ENCODE measurements at regions not wholly inside any gene's neighbourhood (a gene's known extent, or its start where the extent isn't known, plus 50 kb on each side); places are given as distances from the start of the nearest gene placed in this dataset.
"Not testable (repeated sequence)": the region's sequence is repeated elsewhere in the genome, so short reads cannot be mapped to it uniquely, and the experiment has no call there.

DNA sequence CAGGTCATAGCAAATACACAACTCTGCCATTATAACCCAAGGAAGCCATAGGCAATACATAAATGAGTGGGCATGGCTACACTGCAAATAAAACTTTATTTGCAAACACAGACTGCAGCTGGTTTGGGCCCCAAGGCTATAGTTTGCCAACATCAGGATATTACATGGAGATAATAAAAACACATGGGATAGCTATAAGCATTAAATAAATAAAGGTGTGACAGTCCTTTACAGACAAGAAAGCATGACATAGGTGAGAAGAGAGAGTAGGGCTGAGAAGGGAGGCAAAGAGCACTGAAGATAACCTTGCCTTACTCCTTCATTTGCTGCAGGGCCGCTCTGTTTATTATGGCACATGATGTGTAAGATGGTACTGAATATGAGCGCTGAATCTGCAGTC, 135.1 kb upstream of the GHITM start:
- no peak for DNase-seq

DNA sequence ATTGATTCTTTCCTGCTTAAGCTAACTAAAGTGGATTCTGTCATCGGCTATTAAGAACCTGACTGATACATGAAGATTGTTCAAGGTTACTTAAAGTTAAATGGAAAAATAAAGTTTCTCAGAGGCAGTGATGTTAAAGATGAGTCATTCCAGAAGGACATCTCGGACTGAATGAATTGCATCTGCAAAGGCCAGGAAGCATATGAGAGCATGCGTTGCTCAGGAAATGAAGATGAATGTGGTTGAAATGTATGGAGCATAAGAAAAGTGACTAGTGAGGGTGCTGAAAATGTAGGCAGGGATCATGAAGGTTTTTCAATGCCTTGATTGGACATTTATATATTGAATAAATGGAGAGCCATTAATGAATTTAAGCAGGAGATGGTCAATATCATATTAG, 133.9 kb upstream of the GHITM start:
- no peak for DNase-seq

- no peak for DNase-seq
These were observed 131.8 kb upstream of the GHITM start for GRCh38 chr10:84007482-84007881.

GRCh38 chr10:84008878-84009277, 130.4 kb upstream of the GHITM start:
- no peak for DNase-seq

GRCh38 chr10:84012431-84012830, 126.9 kb upstream of the GHITM start:
- no peak for DNase-seq

GRCh38 chr10:84012831-84013458, 126.4 kb upstream of the GHITM start:
- DNase-seq = no peak

- DNase-seq = no peak
These were observed 123.3 kb upstream of the GHITM start for GRCh38 chr10:84015877-84016595.

DNA sequence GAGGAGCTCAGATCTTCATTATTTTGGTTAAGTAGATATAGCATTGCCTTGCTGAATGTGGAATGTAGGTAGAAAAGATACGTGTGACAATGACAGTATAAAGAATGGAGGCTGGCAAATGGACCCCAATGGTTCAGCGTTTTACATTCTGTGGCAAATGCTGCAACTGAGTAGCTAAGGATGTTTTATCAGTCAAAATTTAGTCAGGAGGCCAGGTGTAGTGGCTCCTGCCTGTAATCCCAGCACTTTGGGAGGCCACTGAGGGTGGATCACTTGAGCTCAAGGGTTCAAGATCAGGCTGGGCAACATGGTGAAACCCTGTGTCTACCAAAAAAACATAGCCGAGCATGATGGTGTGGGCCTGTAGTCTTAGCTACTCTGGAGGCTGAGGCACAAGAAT, 120.5 kb upstream of the GHITM start:
- no peak for DNase-seq

DNA sequence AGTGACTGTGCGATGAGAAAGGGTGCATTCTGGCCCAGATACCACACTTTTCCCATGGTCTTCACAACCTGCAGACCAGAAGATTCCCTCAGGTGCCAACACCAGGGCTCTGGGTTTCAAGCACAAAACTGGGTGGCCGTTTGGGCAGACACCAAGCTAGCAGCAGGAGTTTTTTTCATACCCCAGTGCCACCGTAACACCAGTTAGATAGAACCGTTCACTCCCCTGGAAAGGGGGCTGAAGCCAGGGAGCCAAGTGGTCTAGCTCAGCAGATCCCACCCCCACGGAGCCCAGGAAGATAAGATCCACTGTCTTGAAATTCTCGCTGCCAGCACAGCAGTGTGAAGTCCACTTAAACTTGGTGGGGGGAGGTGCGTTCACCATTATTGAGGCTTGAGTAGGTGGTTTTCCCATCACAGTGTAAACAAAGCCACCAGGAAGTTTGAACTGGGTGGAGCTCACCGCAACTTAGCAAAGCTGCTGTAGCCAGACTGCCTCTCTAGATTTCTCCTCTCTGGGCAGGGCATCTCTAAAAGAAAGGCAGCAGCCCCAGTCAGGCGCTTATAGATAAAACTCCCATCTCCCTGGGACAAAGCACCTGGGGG, 119.4 kb upstream of the GHITM start:
- DNase-seq = not testable (repeated sequence)

DNA sequence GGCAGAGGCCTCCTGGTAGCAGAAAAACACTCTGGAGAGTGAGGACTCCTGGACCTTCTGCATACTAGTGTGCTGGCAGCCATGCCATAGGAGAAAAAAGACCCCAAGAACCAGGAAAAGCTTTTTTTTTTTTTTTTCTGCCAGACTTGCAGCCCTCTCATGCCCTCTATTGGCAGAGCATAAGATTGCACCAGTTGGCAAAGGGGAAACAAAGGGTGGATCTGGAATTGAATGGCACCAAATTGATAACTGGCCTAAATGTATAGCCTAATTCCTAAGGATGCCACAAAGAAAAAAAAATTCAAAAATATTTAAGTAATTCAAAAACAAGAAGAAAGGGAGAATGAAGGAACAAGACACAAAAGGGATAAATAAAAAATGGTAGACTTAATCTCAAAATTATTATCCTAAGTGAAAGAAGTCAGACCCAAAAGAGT, 112.5 kb upstream of the GHITM start:
- DNase-seq = no peak

DNA sequence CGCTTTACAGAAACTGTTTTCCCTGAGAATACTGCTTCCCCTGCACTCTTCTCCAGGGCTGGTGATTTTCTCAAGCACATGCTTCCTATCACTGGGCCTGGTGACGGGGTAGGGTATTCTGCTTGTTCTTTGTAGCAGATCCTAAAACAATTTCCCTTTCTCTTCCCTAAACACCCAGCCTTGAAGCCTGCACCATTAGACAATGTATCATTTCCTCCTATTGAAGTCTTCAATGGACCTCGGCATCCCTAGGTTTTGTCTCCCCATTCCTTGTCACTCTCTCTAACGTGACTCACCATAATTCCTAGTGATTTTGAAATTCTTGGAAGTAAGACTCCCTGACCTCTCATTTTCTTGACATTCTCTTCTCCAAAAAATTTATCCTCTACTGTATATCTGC, 109.5 kb upstream of the GHITM start:
- no peak for DNase-seq

DNA sequence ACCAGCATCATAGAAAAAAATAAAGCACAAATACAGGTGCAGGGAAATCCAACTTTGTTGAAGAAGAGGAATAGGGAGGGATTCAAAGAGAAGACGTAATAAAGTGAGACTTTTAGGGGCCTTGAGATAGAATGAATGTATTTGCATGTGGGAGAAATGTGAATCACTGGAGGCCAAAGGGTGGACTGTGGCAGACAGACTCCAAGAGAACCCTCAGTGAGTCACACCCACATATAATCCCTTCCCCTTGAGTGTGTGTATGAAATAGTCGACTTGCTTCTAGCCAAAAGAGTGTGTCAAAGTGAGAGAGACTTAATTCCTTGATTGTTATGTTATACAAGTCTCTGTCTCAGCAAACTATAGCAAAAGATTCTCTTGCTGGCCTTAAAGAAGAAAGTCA, 101.3 kb upstream of the GHITM start:
- no peak for DNase-seq

GRCh38 chr10:84039957-84040356, 99.4 kb upstream of the GHITM start:
- no peak for DNase-seq

DNA sequence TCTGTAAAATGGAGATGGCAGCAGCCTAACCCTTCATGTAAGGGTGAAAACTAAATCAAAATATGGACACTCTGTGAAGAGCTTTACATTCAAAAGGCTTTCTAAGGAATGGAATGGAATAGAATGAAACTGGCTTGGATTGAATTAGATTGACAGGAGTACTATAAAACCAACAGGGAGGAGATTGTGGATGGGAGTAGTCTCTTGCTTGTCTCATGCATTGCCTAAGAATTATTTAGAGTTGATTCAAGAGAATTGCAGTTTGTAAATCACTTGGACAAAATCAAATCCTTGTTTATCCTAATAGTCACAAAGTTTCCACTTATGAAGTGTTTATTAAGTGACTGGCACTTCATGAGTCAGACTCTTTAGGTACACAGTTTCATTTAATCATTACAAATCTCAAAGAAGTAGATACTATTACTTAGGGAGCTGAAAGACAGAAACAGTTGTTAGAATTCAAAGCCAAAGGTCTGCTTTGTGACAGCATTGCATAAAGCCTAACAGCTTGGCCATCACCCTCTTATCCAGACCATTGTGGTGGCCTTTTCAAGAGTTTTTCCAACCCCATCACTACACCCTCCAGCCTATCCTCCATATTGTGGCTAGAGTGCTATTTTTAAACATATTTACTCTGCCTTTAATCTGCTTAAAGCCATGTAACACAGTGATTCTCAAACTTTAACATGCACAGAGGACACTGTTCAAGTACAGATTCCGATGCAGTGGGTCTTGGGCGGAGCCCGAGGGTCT, 91.9 kb upstream of the GHITM start:
- DNase-seq = no peak

GRCh38 chr10:84049645-84050011, 89.7 kb upstream of the GHITM start:
- no peak for DNase-seq

DNA sequence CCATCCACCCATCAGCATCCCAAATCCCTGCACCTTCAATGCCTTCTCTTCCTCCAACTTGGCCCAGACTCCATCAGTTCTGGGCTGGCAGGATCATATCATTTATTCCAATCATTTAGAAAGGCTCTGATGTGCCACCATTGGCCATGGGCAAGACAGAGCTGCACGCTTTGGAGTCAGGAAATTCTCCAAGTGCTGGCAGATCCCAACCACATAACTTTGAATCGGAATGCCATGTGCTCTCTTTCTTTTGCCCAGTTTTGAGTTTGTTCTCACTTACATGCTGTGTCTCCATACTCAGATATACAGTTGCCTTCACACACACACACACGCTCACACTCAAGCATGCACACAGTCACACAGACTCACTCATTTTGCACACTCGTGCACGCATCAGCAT, 85.7 kb upstream of the GHITM start:
- DNase-seq = no peak

GRCh38 chr10:84054743-84055142, 84.6 kb upstream of the GHITM start:
- peak; percentile 47 for DNase-seq

DNA sequence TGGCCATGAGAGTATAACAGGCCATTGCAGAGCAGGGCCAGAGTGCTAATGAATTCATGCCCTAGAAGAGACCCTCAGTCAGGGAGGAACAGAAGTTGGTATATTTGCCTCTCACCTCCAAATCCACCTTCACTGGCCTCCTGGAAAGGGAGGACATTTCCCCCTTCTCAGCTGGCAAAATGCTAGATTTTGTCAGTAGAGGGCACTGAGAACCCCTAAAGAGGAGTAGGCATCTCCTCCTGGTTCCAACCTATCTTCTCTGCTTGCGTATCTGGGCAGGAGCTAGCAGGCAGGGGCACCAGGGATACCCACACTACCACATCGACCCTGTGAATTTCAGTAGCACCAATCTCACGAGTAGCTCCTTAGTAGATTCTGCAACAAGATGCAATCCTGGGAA, 79.8 kb upstream of the GHITM start:
- DNase-seq = no peak

- no peak for DNase-seq
These were observed 75.9 kb upstream of the GHITM start for GRCh38 chr10:84063440-84063839.

DNA sequence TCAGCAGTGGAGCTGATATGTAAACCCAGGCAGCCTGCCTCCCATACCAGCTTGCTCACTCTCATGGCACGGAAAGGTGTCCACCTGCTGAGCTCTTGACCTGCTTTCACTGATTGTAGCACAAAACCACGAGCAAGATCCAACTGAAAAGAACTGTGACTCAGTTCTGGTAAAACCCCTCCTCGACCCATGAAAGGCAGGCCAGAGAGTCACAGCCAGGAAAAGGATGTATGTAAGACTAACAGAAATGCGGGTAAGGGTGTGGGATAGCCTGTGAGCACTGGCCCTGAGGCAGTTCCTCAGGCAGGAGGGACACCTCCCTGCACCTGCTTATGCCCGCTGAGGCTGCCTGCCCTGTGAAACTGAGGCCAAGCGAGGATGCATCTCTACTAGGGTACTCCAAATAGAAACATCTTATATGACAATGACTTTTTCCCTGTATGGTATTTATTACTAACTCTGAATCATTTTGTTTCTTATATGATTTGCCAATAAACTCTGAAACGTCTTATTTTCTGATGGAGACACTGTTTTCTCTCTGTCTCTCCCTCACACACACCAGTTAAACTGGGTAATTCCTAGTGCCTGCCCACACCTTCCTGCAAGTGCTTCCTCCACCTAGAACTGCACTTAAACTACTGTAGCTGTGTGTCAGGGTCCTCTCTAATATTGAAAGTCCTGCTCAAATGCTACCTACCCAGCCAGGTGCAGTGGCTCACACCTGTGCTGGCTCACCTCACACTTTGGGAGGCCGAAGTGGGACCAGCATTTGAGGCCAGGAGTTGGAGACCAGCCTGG, 73.3 kb upstream of the GHITM start:
- no peak for DNase-seq

DNA sequence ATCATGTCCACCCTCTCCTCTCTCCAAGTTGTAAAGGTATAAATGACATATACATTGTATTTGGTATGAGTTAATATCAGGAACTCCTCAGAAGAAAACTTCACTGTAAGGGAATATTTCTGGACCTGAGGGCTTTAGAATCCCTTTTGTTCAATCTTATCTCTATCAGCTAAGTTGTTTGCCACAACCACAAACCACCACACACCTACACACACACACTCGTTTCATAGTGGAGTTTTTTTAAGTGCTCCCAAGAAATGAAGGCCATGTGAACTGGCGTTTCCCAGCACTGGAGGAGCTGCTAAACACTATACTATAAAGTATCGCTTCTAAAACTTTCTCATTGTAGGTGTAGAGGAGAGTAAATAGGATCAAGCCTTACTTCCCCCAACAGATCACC, 64.8 kb upstream of the GHITM start:
- no peak for DNase-seq

DNA sequence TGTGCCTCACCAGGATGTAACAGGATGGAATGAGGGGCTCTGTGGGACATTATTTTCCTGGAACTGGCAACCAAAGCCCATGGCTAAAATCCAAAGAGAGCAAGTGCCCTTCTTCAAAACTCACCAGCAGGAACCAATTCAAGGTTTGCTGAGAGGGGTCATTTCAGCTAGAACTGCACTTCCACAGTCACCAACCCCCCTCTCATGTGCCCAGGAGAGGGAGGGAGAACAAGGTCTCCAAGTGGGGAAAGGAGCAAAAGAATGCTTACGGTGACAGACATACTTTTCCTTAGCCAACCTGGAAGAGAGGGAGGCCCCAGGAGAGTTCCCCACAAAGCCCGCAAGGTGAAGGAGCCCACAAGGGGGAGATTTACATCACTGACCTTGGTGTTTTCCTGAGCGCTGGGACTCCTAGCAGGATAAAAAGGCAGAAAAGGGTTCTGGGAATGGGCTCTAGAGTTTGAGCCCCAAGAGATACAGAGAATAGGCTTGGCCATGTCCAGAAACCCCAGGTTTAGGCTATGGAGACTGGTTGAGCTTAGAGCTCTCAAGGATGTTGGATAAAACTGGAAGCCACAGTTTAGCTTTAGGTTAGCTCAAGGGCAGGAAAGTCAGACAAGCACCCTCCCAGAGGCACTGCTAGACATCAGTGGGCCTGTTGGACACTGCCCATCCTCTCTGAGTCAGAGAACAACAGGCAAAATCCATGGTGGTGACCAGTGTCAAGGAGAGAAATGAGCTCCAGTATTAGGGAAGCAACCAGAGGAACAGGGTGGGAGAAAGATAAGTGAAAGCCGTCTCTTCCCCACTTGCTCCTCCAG, 63.9 kb upstream of the GHITM start:
- DNase-seq = no peak

Data from NCI-H2081 treated with DMSO at 0.1 percent for 48 hours (cell line).